ENCODE measurements at regions not wholly inside any gene's neighbourhood (a gene's known extent, or its start where the extent isn't known, plus 50 kb on each side); places are given as distances from the start of the nearest gene placed in this dataset.

DNA sequence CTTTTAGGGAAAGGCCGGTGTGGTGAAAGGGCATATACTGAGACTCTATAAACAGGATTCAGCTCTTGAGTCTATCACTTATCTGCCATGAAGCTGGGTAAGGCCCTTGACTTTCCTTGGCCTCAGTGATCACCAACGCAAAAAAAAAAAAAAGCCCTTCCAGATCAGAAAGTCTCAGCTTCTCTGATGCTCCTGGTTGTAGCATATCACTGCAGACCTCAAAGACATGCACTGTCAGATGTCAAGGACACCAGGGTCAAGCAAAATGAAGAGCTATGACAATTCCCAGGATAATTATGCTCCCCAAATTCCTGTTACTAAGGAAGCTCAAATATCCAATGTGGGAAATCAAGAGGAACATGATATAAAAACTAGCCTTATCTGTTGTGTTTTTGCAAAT lies 68.3 kb upstream of the IFNE start:
- TF ChIP-seq REST (IDR thresholded peaks at IDR 0.05) (no peak), HNF4A (conservative IDR thresholded peaks at IDR 0.05) (no peak), SP1 (IDR thresholded peaks at IDR 0.05) (no peak), FOXA1 (IDR thresholded peaks at IDR 0.05) (no peak), NR2F2 (IDR thresholded peaks at IDR 0.05) (no peak), RAD21 (IDR thresholded peaks at IDR 0.05) (no peak), CTCF (IDR thresholded peaks at IDR 0.05; ENCODE audit: low read depth, low read length, missing input control) (no peak), ZBTB33 (IDR thresholded peaks at IDR 0.05) (no peak), ATF3 (IDR thresholded peaks at IDR 0.05) (no peak), TAF1 (conservative IDR thresholded peaks at IDR 0.05) (no peak), HNF4G (IDR thresholded peaks at IDR 0.05) (no peak)
- TF ChIP-seq, protein P1, sequence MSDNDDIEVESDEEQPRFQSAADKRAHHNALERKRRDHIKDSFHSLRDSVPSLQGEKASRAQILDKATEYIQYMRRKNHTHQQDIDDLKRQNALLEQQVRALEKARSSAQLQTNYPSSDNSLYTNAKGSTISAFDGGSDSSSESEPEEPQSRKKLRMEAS (IDR thresholded peaks at IDR 0.05), result no peak
- Histone ChIP-seq H3K36me3 (ENCODE audit: control insufficient read depth in 4 of 4, insufficient read depth in 3 of 4, low read depth in 1 of 4, low read length in 3 of 4) (no peaks in the 10 kb centered on the region), H3K27ac (ENCODE audit: low read depth in 1 of 2, low read length in 2 of 2) (no peak overlapping the region), H3K9ac (ENCODE audit: low read depth in 1 of 2, low read length in 2 of 2) (no peak overlapping the region), H3K4me3 (ENCODE audit: low read depth in 1 of 3, low read length in 3 of 3) (no peak overlapping the region), H3K27me3 (ENCODE audit: control insufficient read depth in 4 of 4, insufficient read depth in 4 of 4, low read length in 3 of 4) (peaks cover 0 to 7% (median 2%) of the 10 kb centered on the region in 4 donors), H3K4me1 (ENCODE audit: control insufficient read depth in 4 of 4, insufficient read depth in 4 of 4, low read length in 3 of 4) (no peaks in the 10 kb centered on the region), H3K9me3 (ENCODE audit: control insufficient read depth in 4 of 4, low read length in 3 of 4) (no peaks in the 10 kb centered on the region)
- no peak for DNase-seq (ENCODE audit: low spot score)
- 79% methylated on average over 2 of the region's 2 CpGs for WGBS

- H3K27ac ChIP-seq (ENCODE audit: low read depth in 1 of 2, low read length in 2 of 2), result no peak overlapping the region
- 58% methylated on average over 2 of the region's 2 CpGs for WGBS
- TF ChIP-seq FOXA1 (IDR thresholded peaks at IDR 0.05) (no peak), YY1 (IDR thresholded peaks at IDR 0.05) (no peak), RXRA (IDR thresholded peaks at IDR 0.05) (no peak), REST (IDR thresholded peaks at IDR 0.05) (no peak), RAD21 (IDR thresholded peaks at IDR 0.05) (no peak), ZBTB33 (IDR thresholded peaks at IDR 0.05) (no peak), HNF4G (IDR thresholded peaks at IDR 0.05) (no peak), NR2F2 (IDR thresholded peaks at IDR 0.05) (no peak), ATF3 (IDR thresholded peaks at IDR 0.05) (no peak), TAF1 (conservative IDR thresholded peaks at IDR 0.05) (no peak), HNF4A (conservative IDR thresholded peaks at IDR 0.05) (no peak), SP1 (IDR thresholded peaks at IDR 0.05) (no peak)
- TF ChIP-seq, protein P1 (IDR thresholded peaks at IDR 0.05), result no peak
These were observed 69.3 kb upstream of the IFNE start for GRCh38 chr9:21551401-21551800.

More at GRCh38 chr9:21551401-21551800, 69.3 kb upstream of the IFNE start:
- Histone ChIP-seq H3K36me3 (ENCODE audit: control insufficient read depth in 4 of 4, insufficient read depth in 3 of 4, low read depth in 1 of 4, low read length in 3 of 4) (no peaks in the 10 kb centered on the region), H3K4me1 (ENCODE audit: control insufficient read depth in 4 of 4, insufficient read depth in 4 of 4, low read length in 3 of 4) (no peaks in the 10 kb centered on the region), H3K27me3 (ENCODE audit: control insufficient read depth in 4 of 4, insufficient read depth in 4 of 4, low read length in 3 of 4) (peaks cover 0 to 14% (median 6%) of the 10 kb centered on the region in 4 donors), H3K9ac (ENCODE audit: low read depth in 1 of 2, low read length in 2 of 2) (no peak overlapping the region), H3K9me3 (ENCODE audit: control insufficient read depth in 4 of 4, low read length in 3 of 4) (peaks cover 0 to 3% (median 0%) of the 10 kb centered on the region in 4 donors), H3K4me3 (ENCODE audit: low read depth in 1 of 3, low read length in 3 of 3) (no peak overlapping the region)
- no peak for DNase-seq (ENCODE audit: low spot score)

Measured in liver (tissue), 8 donors.